AG09309 (cell line): ENCODE measurements at regions not wholly inside any gene's neighbourhood (a gene's known extent, or its start where the extent isn't known, plus 50 kb on each side); places are given as distances from the start of the nearest gene placed in this dataset.
"Not testable (repeated sequence)": the region's sequence is repeated elsewhere in the genome, so short reads cannot be mapped to it uniquely, and the experiment has no call there.

Source experiments
- DNase-seq: peaks from one replicate; pipeline ENCODE4 v3.0.0-alpha.2; 2010; ENCODE audit warnings: low read depth
- H3K4me3 ChIP-seq: 2 replicates; pipeline ENCODE4 v1.5.1; 2011; ENCODE audit warnings: mild to moderate bottlenecking, low read depth, low read length, moderate library complexity; ENCODE audit not compliant: control insufficient read depth
- TF ChIP-seq, protein P1 (sequence below): IDR thresholded peaks from 2 replicates; pipeline ENCODE4 v1.5.1; 2011; ENCODE audit warnings: mild to moderate bottlenecking, low read depth, low read length, inconsistent platforms; ENCODE audit not compliant: insufficient read depth, control insufficient read depth; ENCODE audit errors: missing control alignments

- TF ChIP-seq, protein P1, sequence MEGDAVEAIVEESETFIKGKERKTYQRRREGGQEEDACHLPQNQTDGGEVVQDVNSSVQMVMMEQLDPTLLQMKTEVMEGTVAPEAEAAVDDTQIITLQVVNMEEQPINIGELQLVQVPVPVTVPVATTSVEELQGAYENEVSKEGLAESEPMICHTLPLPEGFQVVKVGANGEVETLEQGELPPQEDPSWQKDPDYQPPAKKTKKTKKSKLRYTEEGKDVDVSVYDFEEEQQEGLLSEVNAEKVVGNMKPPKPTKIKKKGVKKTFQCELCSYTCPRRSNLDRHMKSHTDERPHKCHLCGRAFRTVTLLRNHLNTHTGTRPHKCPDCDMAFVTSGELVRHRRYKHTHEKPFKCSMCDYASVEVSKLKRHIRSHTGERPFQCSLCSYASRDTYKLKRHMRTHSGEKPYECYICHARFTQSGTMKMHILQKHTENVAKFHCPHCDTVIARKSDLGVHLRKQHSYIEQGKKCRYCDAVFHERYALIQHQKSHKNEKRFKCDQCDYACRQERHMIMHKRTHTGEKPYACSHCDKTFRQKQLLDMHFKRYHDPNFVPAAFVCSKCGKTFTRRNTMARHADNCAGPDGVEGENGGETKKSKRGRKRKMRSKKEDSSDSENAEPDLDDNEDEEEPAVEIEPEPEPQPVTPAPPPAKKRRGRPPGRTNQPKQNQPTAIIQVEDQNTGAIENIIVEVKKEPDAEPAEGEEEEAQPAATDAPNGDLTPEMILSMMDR, result no peak
- no peak for DNase-seq
- no peak overlapping the region for H3K4me3 ChIP-seq
These were observed 591.3 kb downstream of the ZEB2 start for GRCh38 chr2:143928613-143929012.

- DNase-seq, result no peak
- no peak overlapping the region for H3K4me3 ChIP-seq
- TF ChIP-seq, protein P1, result no peak
These were observed 591.7 kb downstream of the ZEB2 start for GRCh38 chr2:143928184-143928583.

GRCh38 chr2:143926736-143927135, 593.2 kb downstream of the ZEB2 start:
- TF ChIP-seq, protein P1, result no peak
- DNase-seq, result no peak
- no peak overlapping the region for H3K4me3 ChIP-seq

GRCh38 chr2:143922261-143922830, 597.6 kb downstream of the ZEB2 start:
- not testable (repeated sequence) for H3K4me3 ChIP-seq, DNase-seq

GRCh38 chr2:143918465-143918989, 601.4 kb downstream of the ZEB2 start:
- DNase-seq, result no peak
- TF ChIP-seq, protein P1, result no peak
- H3K4me3 ChIP-seq, result no peak overlapping the region

GRCh38 chr2:143916781-143917180, 603.1 kb downstream of the ZEB2 start:
- TF ChIP-seq, protein P1, result no peak
- no peak for DNase-seq
- H3K4me3 ChIP-seq, result no peak overlapping the region

- DNase-seq, result no peak
- TF ChIP-seq, protein P1, result no peak
- no peak overlapping the region for H3K4me3 ChIP-seq
These were observed 610.2 kb downstream of the ZEB2 start for GRCh38 chr2:143909577-143910353.
